ENCODE measurements at regions not wholly inside any gene's neighbourhood (a gene's known extent, or its start where the extent isn't known, plus 50 kb on each side); places are given as distances from the start of the nearest gene placed in this dataset.

DNA sequence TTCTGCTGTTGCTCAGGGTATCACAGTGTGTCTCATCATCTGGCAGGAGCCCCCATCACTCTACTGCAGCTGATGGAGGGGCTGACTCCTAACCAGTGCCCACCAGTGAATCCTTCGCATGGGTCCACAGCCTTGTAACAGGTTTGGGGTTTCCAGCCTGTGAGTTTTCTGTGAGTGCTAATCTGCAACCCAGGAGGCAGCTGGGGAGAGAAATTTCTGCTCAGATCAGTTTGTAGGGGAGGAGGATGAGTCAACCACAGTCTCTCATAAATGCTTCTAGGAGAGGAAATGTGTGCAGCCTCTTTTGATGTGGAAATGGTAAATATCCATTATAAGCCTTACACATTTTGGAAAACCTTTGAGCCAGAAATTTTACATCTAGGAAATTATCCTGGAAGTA is 871.3 kb downstream of the AACS start:
- TF ChIP-seq, protein P1, sequence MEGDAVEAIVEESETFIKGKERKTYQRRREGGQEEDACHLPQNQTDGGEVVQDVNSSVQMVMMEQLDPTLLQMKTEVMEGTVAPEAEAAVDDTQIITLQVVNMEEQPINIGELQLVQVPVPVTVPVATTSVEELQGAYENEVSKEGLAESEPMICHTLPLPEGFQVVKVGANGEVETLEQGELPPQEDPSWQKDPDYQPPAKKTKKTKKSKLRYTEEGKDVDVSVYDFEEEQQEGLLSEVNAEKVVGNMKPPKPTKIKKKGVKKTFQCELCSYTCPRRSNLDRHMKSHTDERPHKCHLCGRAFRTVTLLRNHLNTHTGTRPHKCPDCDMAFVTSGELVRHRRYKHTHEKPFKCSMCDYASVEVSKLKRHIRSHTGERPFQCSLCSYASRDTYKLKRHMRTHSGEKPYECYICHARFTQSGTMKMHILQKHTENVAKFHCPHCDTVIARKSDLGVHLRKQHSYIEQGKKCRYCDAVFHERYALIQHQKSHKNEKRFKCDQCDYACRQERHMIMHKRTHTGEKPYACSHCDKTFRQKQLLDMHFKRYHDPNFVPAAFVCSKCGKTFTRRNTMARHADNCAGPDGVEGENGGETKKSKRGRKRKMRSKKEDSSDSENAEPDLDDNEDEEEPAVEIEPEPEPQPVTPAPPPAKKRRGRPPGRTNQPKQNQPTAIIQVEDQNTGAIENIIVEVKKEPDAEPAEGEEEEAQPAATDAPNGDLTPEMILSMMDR (IDR thresholded peaks at IDR 0.05; ENCODE audit: low read depth, low read length): no peak
- Histone ChIP-seq H3K4me3 (ENCODE audit: low read depth, low read length) (no peak overlapping the region), H3K27ac (ENCODE audit: low read depth, low read length) (no peak overlapping the region), H3K27me3 (ENCODE audit: control insufficient read depth, insufficient read depth, low read length) (no peaks in the 10 kb centered on the region), H3K9me3 (ENCODE audit: control insufficient read depth, insufficient read depth, low read length) (peaks cover 24% of the 10 kb centered on the region; the same call in 1 of the 2 replicates)
- DNase-seq (ENCODE audit: low read depth, low spot score): no peak
- ChIA-PET POLR2A (no interaction called here), CTCF (no interaction called here)

DNA sequence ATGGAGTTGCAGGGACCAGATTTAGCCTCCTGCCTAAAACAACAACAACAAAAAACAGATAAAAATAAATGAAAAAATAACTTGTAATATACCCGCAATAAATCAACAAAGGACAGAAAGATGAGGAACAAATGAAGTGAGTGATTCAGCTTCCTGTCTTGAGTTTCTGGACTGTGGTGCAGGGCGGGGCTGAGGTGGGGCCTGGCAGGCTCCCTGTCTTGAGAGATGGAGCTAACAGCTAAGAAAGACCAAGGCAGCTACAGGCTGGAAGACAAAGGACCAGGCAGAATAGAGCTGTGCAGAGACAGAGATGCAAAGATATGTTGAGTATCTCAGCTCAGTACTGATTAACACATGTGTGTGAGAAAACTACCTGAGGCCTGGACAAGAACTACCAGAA is 879.2 kb downstream of the AACS start:
- DNase-seq (ENCODE audit: low read depth, low spot score): no peak
- Histone ChIP-seq H3K27me3 (ENCODE audit: control insufficient read depth, insufficient read depth, low read length) (no peaks in the 10 kb centered on the region), H3K27ac (ENCODE audit: low read depth, low read length) (no peak overlapping the region), H3K9me3 (ENCODE audit: control insufficient read depth, insufficient read depth, low read length) (peaks cover 23% of the 10 kb centered on the region), H3K4me3 (ENCODE audit: low read depth, low read length) (no peak overlapping the region)
- TF ChIP-seq, protein P1 (IDR thresholded peaks at IDR 0.05; ENCODE audit: low read depth, low read length): no peak
- CTCF ChIA-PET: no interaction called here
- POLR2A ChIA-PET: no interaction called here

DNA sequence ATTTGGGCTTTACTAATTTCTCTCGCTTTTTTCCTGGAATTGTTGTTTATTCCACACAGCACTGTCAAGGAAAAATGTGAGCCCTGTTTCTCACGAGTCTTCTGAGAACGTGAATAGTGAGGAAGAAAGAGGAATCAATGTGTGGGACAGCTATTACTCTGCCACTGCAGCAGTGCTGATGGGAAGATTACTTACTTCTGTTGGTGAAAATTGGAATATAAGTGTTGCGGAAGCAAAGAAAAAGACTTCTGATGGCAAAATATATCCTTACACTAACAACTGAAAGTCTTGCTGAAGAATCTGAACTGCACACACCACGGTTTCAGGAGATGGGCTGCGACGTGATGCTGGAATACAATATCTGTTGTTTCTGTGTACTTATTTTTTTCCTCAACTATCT is 884.2 kb downstream of the AACS start:
- no peak overlapping the region for H3K4me3 ChIP-seq (ENCODE audit: low read depth, low read length)
- H3K27ac ChIP-seq (ENCODE audit: low read depth, low read length): no peak overlapping the region
- ChIA-PET POLR2A (no interaction called here), CTCF (no interaction called here)
- no peaks in the 10 kb centered on the region for H3K27me3 ChIP-seq (ENCODE audit: control insufficient read depth, insufficient read depth, low read length)
- DNase-seq (ENCODE audit: low read depth, low spot score): no peak
- peaks cover 38% of the 10 kb centered on the region for H3K9me3 ChIP-seq (ENCODE audit: control insufficient read depth, insufficient read depth, low read length)
- TF ChIP-seq, protein P1 (IDR thresholded peaks at IDR 0.05; ENCODE audit: low read depth, low read length): no peak

DNA sequence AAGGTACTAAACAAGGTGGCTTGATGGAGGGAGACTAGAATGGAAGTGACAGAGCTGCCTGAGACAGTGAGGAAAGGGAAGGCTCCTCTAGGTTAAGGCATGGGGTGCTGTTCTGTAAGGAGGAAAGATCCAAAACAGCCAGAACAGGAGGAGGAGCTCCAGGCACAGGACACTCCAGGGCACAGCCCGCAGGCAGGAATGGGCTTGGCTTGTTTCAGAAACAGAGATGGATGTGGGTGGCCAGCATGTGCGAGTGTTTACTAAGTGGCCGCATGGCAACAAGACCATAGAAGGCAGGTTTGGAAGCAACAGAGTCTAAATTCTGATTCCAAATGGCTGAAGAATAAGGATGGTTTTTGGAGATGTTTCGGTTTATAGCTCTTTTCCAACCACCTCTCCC is 889.1 kb downstream of the AACS start:
- ChIA-PET POLR2A (no interaction called here), CTCF (no interaction called here)
- H3K4me3 ChIP-seq (ENCODE audit: low read depth, low read length): no peak overlapping the region
- DNase-seq (ENCODE audit: low read depth, low spot score): no peak
- H3K27me3 ChIP-seq (ENCODE audit: control insufficient read depth, insufficient read depth, low read length): no peaks in the 10 kb centered on the region
- no peak overlapping the region for H3K27ac ChIP-seq (ENCODE audit: low read depth, low read length)
- TF ChIP-seq, protein P1 (IDR thresholded peaks at IDR 0.05; ENCODE audit: low read depth, low read length): no peak
- H3K9me3 ChIP-seq (ENCODE audit: control insufficient read depth, insufficient read depth, low read length): peaks cover 51% of the 10 kb centered on the region

DNA sequence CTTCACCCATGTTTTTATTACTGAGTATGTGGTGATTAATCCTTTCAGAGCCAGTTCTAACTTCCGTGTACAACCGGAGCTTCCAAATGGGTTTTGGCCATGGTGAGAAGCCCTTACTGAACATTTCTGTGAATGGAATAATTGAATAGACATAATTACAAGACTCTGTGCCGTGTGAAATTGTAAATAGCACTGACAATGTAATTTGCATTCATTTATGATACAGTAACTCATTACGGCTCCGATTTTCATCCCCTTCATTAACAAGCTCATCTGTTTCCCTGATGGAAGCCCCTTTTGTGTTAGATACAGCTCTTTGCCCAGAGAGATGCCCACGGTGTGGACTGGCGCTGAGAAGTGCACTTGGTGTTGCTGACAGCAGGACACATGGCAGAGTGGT is 891.0 kb downstream of the AACS start:
- H3K4me3 ChIP-seq (ENCODE audit: low read depth, low read length): no peak overlapping the region
- H3K27me3 ChIP-seq (ENCODE audit: control insufficient read depth, insufficient read depth, low read length): no peaks in the 10 kb centered on the region
- TF ChIP-seq, protein P1 (IDR thresholded peaks at IDR 0.05; ENCODE audit: low read depth, low read length): no peak
- H3K9me3 ChIP-seq (ENCODE audit: control insufficient read depth, insufficient read depth, low read length): peaks cover 45% of the 10 kb centered on the region
- DNase-seq (ENCODE audit: low read depth, low spot score): no peak
- ChIA-PET CTCF (no interaction called here), POLR2A (no interaction called here)
- no peak overlapping the region for H3K27ac ChIP-seq (ENCODE audit: low read depth, low read length)
